Ovary (tissue), 3 donors: ENCODE measurements at regions not wholly inside any gene's neighbourhood (a gene's known extent, or its start where the extent isn't known, plus 50 kb on each side); places are given as distances from the start of the nearest gene placed in this dataset.

Experiments
- POLR2A ChIP-seq: fragments of 450-650 bp; IDR thresholded peaks from one replicate; pipeline ENCODE4 v1.6.1; 2017; ENCODE audit warnings: antibody characterized with exemption, mild to moderate bottlenecking, moderate library complexity
- TF ChIP-seq, protein P1 (sequence below), 3 donors: fragments of 450-650 bp in 2 of 3; fragments of 200-600 bp in 1 of 3; IDR thresholded peaks; one replicate each; pipeline versions ENCODE4 v1.5.1 to v1.8.0; 2016 to 2022; ENCODE audit warnings: antibody characterized with exemption in 3 of 3, mild to moderate bottlenecking in 1 of 3
- donor health status: DM: no; HTN: no; CAD: no.

DNA sequence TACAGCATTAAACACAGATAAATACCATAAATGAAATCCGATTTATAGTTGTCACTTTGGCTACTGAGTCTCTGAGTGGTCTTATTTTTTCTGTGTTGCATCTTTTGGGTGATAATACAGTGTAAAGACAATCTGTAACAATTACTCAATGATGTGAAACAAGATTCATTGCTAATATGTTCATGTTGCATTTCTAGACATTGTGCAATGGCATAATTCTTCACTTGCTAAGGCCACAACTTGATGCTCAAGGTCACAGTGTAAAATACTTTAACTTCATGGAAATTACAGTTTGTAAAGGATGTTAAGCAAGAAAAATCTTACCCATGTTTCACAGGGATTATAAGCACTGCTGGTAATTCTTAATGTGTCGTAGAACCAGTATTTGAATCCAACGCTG is 74.9 kb upstream of the SMLR1 start:
- TF ChIP-seq, protein P1, sequence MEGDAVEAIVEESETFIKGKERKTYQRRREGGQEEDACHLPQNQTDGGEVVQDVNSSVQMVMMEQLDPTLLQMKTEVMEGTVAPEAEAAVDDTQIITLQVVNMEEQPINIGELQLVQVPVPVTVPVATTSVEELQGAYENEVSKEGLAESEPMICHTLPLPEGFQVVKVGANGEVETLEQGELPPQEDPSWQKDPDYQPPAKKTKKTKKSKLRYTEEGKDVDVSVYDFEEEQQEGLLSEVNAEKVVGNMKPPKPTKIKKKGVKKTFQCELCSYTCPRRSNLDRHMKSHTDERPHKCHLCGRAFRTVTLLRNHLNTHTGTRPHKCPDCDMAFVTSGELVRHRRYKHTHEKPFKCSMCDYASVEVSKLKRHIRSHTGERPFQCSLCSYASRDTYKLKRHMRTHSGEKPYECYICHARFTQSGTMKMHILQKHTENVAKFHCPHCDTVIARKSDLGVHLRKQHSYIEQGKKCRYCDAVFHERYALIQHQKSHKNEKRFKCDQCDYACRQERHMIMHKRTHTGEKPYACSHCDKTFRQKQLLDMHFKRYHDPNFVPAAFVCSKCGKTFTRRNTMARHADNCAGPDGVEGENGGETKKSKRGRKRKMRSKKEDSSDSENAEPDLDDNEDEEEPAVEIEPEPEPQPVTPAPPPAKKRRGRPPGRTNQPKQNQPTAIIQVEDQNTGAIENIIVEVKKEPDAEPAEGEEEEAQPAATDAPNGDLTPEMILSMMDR (IDR thresholded peaks at IDR 0.05), result no peak
- TF ChIP-seq POLR2A, result no peak
